ENCODE measurements at regions not wholly inside any gene's neighbourhood (a gene's known extent, or its start where the extent isn't known, plus 50 kb on each side); places are given as distances from the start of the nearest gene placed in this dataset.
A peak's percentile ranks its signal among the peaks of the same experiment; 100 is the strongest.

GRCh38 chr18:47758000-47758399 is 172.5 kb downstream of the SMAD2 start:
- peak; percentile 35 for TF ChIP-seq CTCF (IDR thresholded peaks at IDR 0.05; ENCODE audit: low read depth, low read length)
- no peak for DNase-seq (ENCODE audit: low read depth, low spot score)
- no peak overlapping the region for H3K4me3 ChIP-seq (ENCODE audit: low read depth, low read length)
- in situ Hi-C loops (cut with HindIII; ENCODE audit: low sequenced_read_pairs), result no loop called here

GRCh38 chr18:47756364-47757016 is 174.0 kb downstream of the SMAD2 start:
- DNase-seq (ENCODE audit: low read depth, low spot score), result peak; percentile 44
- in situ Hi-C loops (cut with HindIII; ENCODE audit: low sequenced_read_pairs), result no loop called here
- TF ChIP-seq CTCF (IDR thresholded peaks at IDR 0.05; ENCODE audit: low read depth, low read length), result peak; percentile 97
- H3K4me3 ChIP-seq (ENCODE audit: low read depth, low read length), result no peak overlapping the region

GRCh38 chr18:47755102-47755456 is 175.4 kb downstream of the SMAD2 start:
- no peak for TF ChIP-seq CTCF (IDR thresholded peaks at IDR 0.05; ENCODE audit: low read depth, low read length)
- DNase-seq (ENCODE audit: low read depth, low spot score), result no peak
- no peak overlapping the region for H3K4me3 ChIP-seq (ENCODE audit: low read depth, low read length)
- in situ Hi-C loops (cut with HindIII; ENCODE audit: low sequenced_read_pairs), result no loop called here

- TF ChIP-seq CTCF (IDR thresholded peaks at IDR 0.05; ENCODE audit: low read depth, low read length), result peak; percentile 79
- no peak for DNase-seq (ENCODE audit: low read depth, low spot score)
- in situ Hi-C loops (cut with HindIII; ENCODE audit: low sequenced_read_pairs), result no loop called here
- H3K4me3 ChIP-seq (ENCODE audit: low read depth, low read length), result no peak overlapping the region
Measured at GRCh38 chr18:47754311-47755101, 176.0 kb downstream of the SMAD2 start.

- TF ChIP-seq CTCF (IDR thresholded peaks at IDR 0.05; ENCODE audit: low read depth, low read length), result no peak
- DNase-seq (ENCODE audit: low read depth, low spot score), result no peak
- in situ Hi-C loops (cut with HindIII; ENCODE audit: low sequenced_read_pairs), result no loop called here
- H3K4me3 ChIP-seq (ENCODE audit: low read depth, low read length), result no peak overlapping the region
Measured at GRCh38 chr18:47752796-47753645, 177.4 kb downstream of the SMAD2 start.

- TF ChIP-seq CTCF (IDR thresholded peaks at IDR 0.05; ENCODE audit: low read depth, low read length), result no peak
- in situ Hi-C loops (cut with HindIII; ENCODE audit: low sequenced_read_pairs), result no loop called here
- H3K4me3 ChIP-seq (ENCODE audit: low read depth, low read length), result no peak overlapping the region
- no peak for DNase-seq (ENCODE audit: low read depth, low spot score)
Measured at GRCh38 chr18:47750889-47751423, 179.5 kb downstream of the SMAD2 start.
